Neutrophil (primary cell): ENCODE measurements at regions not wholly inside any gene's neighbourhood (a gene's known extent, or its start where the extent isn't known, plus 50 kb on each side); places are given as distances from the start of the nearest gene placed in this dataset.
"Not testable (repeated sequence)": the region's sequence is repeated elsewhere in the genome, so short reads cannot be mapped to it uniquely, and the experiment has no call there.

Experiments used
- H3K27ac ChIP-seq: fragments of 200-600 bp; sonication (generic); 2 replicates; pipeline ENCODE4 v1.5.1; 2016; ENCODE audit warnings: mild to moderate bottlenecking, moderate library complexity
- H3K27me3 ChIP-seq: fragments of 200-600 bp; sonication (generic); 2 replicates; pipeline ENCODE4 v1.6.0; 2016; ENCODE audit warnings: mild to moderate bottlenecking
- H3K36me3 ChIP-seq: fragments of 200-600 bp; sonication (generic); 2 replicates; pipeline ENCODE4 v1.5.1; 2017
- H3K4me1 ChIP-seq, 2 experiments: fragments of 200-600 bp in 1 of 2; sonication (generic) in 1 of 2; 1 replicate in 1 of 2; 2 replicates in 1 of 2; pipeline versions ENCODE4 v1.5.1 to v1.6.1; 2013 to 2016; ENCODE audit warnings: low read depth in 1 of 2, low read length in 1 of 2, mild to moderate bottlenecking in 1 of 2, moderate library complexity in 1 of 2; ENCODE audit not compliant: control insufficient read depth in 1 of 2, insufficient read depth in 1 of 2
- H3K4me3 ChIP-seq, 2 experiments: fragments of 200-600 bp in 1 of 2; sonication (generic) in 1 of 2; 1 replicate in 1 of 2; 2 replicates in 1 of 2; pipeline ENCODE4 v1.5.1; 2013 to 2016; ENCODE audit warnings: low read depth in 1 of 2, low read length in 1 of 2, mild to moderate bottlenecking in 1 of 2, moderate library complexity in 1 of 2
- H3K9me3 ChIP-seq: fragments of 200-600 bp; sonication (generic); 2 replicates; pipeline ENCODE4 v1.5.1; 2016
- TF ChIP-seq, protein P1 (sequence below): fragments of 200-600 bp; sonication (generic); IDR thresholded peaks from 2 replicates; pipeline ENCODE4 v1.5.1; 2016; ENCODE audit warnings: antibody characterized with exemption

DNA sequence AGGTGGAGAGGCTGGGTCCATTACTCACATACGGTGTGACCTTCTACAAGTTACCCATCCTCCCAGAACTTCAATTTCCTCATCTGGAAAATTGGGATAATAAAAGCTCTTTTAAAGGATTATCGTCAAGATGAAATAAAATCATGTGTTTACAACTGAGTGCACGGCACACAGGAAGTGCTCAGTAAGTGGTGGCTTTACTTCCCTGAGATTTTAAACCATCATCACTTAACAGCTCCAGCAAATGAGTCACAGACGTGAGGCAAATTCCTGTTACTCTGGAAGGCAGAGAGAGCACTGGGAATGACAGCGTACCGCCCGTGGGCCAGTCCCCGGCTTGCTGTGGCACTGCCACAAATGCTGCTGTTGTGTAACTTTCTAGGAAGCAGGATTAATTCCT, 64.1 kb downstream of the MRPL57 start:
- TF ChIP-seq, protein P1, sequence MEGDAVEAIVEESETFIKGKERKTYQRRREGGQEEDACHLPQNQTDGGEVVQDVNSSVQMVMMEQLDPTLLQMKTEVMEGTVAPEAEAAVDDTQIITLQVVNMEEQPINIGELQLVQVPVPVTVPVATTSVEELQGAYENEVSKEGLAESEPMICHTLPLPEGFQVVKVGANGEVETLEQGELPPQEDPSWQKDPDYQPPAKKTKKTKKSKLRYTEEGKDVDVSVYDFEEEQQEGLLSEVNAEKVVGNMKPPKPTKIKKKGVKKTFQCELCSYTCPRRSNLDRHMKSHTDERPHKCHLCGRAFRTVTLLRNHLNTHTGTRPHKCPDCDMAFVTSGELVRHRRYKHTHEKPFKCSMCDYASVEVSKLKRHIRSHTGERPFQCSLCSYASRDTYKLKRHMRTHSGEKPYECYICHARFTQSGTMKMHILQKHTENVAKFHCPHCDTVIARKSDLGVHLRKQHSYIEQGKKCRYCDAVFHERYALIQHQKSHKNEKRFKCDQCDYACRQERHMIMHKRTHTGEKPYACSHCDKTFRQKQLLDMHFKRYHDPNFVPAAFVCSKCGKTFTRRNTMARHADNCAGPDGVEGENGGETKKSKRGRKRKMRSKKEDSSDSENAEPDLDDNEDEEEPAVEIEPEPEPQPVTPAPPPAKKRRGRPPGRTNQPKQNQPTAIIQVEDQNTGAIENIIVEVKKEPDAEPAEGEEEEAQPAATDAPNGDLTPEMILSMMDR, result no peak
- Histone ChIP-seq H3K27me3 (no peaks in the 10 kb centered on the region), H3K4me3 (no peak overlapping the region), H3K27ac (no peak overlapping the region), H3K4me1 (peaks cover 0 to 12% of the 10 kb centered on the region in 2 experiments), H3K36me3 (no peaks in the 10 kb centered on the region), H3K9me3 (no peaks in the 10 kb centered on the region)

- H3K4me3 ChIP-seq, result no peak overlapping the region
- no peaks in the 10 kb centered on the region for H3K9me3 ChIP-seq
- TF ChIP-seq, protein P1, result no peak
These were observed 65.8 kb downstream of the MRPL57 start for GRCh38 chr13:21242236-21242635.

GRCh38 chr13:21243045-21243897, 66.8 kb downstream of the MRPL57 start:
- Histone ChIP-seq H3K4me1 (peaks cover 0 to 12% of the 10 kb centered on the region in 2 experiments), H3K27ac (no peak overlapping the region), H3K4me3 (no peak overlapping the region), H3K9me3 (no peaks in the 10 kb centered on the region), H3K27me3 (no peaks in the 10 kb centered on the region), H3K36me3 (no peaks in the 10 kb centered on the region)
- TF ChIP-seq, protein P1, result no peak

More at GRCh38 chr13:21242236-21242635, 65.8 kb downstream of the MRPL57 start:
- Histone ChIP-seq H3K27me3 (no peaks in the 10 kb centered on the region), H3K4me1 (peaks cover 0 to 12% of the 10 kb centered on the region in 2 experiments), H3K36me3 (no peaks in the 10 kb centered on the region), H3K27ac (no peak overlapping the region)

DNA sequence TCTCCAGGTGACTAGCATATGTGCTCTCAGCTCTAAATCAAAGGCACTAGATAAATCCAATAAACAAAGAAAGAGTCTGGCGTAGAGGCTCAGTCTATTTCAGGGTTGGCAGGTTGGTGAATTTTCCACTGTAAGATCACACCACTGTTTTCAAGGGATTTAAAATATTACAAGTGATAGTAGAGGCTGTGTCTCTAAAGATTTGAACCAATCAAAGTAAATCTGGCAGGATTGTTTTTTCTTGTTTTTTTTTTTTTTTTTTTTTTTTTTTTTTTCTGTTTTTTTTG, 67.4 kb downstream of the MRPL57 start:
- H3K9me3 ChIP-seq, H3K27me3 ChIP-seq, H3K36me3 ChIP-seq, H3K4me3 ChIP-seq, H3K27ac ChIP-seq: not testable (repeated sequence)
- H3K4me1 ChIP-seq, result peaks cover 0 to 12% of the 10 kb centered on the region in 2 experiments

DNA sequence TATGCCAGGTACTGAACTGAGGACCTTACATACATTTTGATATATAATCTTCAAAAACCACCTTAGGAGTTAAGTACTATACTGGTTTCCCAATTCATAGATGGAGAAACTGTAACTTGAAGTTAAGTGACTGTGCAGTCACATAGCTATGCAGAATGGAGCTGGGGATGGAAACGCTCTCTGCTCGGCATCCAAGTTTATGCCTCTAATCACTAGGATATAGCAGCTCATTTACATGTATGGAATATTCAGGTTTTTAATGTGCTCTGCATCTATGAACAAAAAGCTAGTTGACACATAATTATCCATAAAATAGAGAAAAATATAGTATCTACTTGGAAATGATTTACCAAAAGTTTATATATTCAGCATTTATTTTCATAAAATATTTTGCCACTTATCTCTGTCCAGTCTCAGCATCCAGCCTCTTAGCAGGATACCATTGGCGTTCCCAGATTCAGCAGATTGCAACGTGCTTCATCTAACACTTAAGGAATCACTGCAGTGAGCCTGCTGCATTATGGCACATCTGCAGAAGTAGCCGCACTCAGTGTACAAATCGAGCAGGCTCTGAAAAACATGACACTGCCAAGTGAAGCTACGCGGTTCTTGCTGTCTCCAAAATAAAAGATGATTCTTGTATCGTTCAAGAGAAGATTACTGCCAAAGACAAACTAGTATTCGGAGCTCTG, 70.4 kb downstream of the MRPL57 start:
- Histone ChIP-seq H3K9me3 (no peaks in the 10 kb centered on the region), H3K4me1 (peaks cover 0 to 12% of the 10 kb centered on the region in 2 experiments), H3K4me3 (no peak overlapping the region)

More for the DNA sequence above, 70.4 kb downstream of the MRPL57 start:
- no peaks in the 10 kb centered on the region for H3K36me3 ChIP-seq
- TF ChIP-seq, protein P1, result no peak
- H3K27me3 ChIP-seq, result no peaks in the 10 kb centered on the region
- no peak overlapping the region for H3K27ac ChIP-seq
